ENCODE measurements at regions not wholly inside any gene's neighbourhood (a gene's known extent, or its start where the extent isn't known, plus 50 kb on each side); places are given as distances from the start of the nearest gene placed in this dataset.
"Not testable (repeated sequence)": the region's sequence is repeated elsewhere in the genome, so short reads cannot be mapped to it uniquely, and the experiment has no call there.

GRCh38 chr4:183374950-183375555, 52.8 kb upstream of the CLDN24 start:
- WGBS (ENCODE audit: extremely low coverage, insufficient coverage, low lambda C conversion rate) = no CpG with 5 or more reads among the region's 5 CpGs
- H3K27me3 ChIP-seq (ENCODE audit: insufficient read depth, low read length, poor library complexity) = no peaks in the 10 kb centered on the region
- no peak overlapping the region for H2AK5ac ChIP-seq (ENCODE audit: low read length)
- H3K4me1 ChIP-seq (ENCODE audit: control insufficient read depth, low read depth, low read length) = no peaks in the 10 kb centered on the region
- no peak overlapping the region for H3K4me3 ChIP-seq (ENCODE audit: low read length)
- DNase-seq = no peak
- H2BK120ac ChIP-seq (ENCODE audit: low read depth, low read length) = no peak overlapping the region
- H4K5ac ChIP-seq (ENCODE audit: low read length) = no peak overlapping the region
- H4K8ac ChIP-seq (ENCODE audit: low read depth, low read length) = no peak overlapping the region
- H2BK15ac ChIP-seq (replicated peaks; ENCODE audit: low read depth) = no peak overlapping the region
- H3K27ac ChIP-seq (ENCODE audit: low read depth, low read length) = no peak overlapping the region
- no peak overlapping the region for H2BK5ac ChIP-seq (ENCODE audit: low read length)
- no peak overlapping the region for H3K18ac ChIP-seq (ENCODE audit: low read length)
- H3K9ac ChIP-seq (ENCODE audit: low read length) = no peak overlapping the region
- H3K56ac ChIP-seq (ENCODE audit: low read length) = no peak overlapping the region
- no peaks in the 10 kb centered on the region for H3K79me2 ChIP-seq (ENCODE audit: control insufficient read depth, insufficient read depth, low read length)
- no peak overlapping the region for H3K4ac ChIP-seq (ENCODE audit: low read depth, low read length)
- no peaks in the 10 kb centered on the region for H3K79me1 ChIP-seq (ENCODE audit: low read length)
- H3K36me3 ChIP-seq (ENCODE audit: control insufficient read depth, insufficient read depth, low read length) = no peaks in the 10 kb centered on the region
- H3K23ac ChIP-seq (ENCODE audit: low read length) = no peak overlapping the region
- H3K4me2 ChIP-seq (ENCODE audit: low read length) = no peak overlapping the region

- Histone ChIP-seq H2BK120ac (ENCODE audit: low read depth, low read length) (no peak overlapping the region), H3K4me3 (ENCODE audit: low read length) (no peak overlapping the region), H3K79me2 (ENCODE audit: control insufficient read depth, insufficient read depth, low read length) (no peaks in the 10 kb centered on the region), H2BK5ac (ENCODE audit: low read length) (no peak overlapping the region), H3K9ac (ENCODE audit: low read length) (no peak overlapping the region), H3K36me3 (ENCODE audit: control insufficient read depth, insufficient read depth, low read length) (no peaks in the 10 kb centered on the region), H3K56ac (ENCODE audit: low read length) (no peak overlapping the region), H4K5ac (ENCODE audit: low read length) (no peak overlapping the region), H3K4me1 (ENCODE audit: control insufficient read depth, low read depth, low read length) (no peaks in the 10 kb centered on the region), H2BK15ac (replicated peaks; ENCODE audit: low read depth) (no peak overlapping the region), H3K23ac (ENCODE audit: low read length) (no peak overlapping the region), H3K4ac (ENCODE audit: low read depth, low read length) (no peak overlapping the region), H3K27ac (ENCODE audit: low read depth, low read length) (no peak overlapping the region), H2AK5ac (ENCODE audit: low read length) (no peak overlapping the region), H4K8ac (ENCODE audit: low read depth, low read length) (no peak overlapping the region), H3K18ac (ENCODE audit: low read length) (no peak overlapping the region), H3K4me2 (ENCODE audit: low read length) (no peak overlapping the region), H3K27me3 (ENCODE audit: insufficient read depth, low read length, poor library complexity) (no peaks in the 10 kb centered on the region), H3K79me1 (ENCODE audit: low read length) (no peaks in the 10 kb centered on the region)
- WGBS (ENCODE audit: extremely low coverage, insufficient coverage, low lambda C conversion rate) = no CpG with 5 or more reads among the region's 21 CpGs
- no peak for DNase-seq
Observed at GRCh38 chr4:183376381-183376780, 54.2 kb upstream of the CLDN24 start.

- Histone ChIP-seq H2BK5ac (ENCODE audit: low read length) (no peak overlapping the region), H2AK5ac (ENCODE audit: low read length) (no peak overlapping the region), H3K4me3 (ENCODE audit: low read length) (no peak overlapping the region), H3K4me1 (ENCODE audit: control insufficient read depth, low read depth, low read length) (no peaks in the 10 kb centered on the region), H3K4me2 (ENCODE audit: low read length) (no peak overlapping the region), H3K9ac (ENCODE audit: low read length) (no peak overlapping the region), H3K36me3 (ENCODE audit: control insufficient read depth, insufficient read depth, low read length) (no peaks in the 10 kb centered on the region), H2BK120ac (ENCODE audit: low read depth, low read length) (no peak overlapping the region), H3K79me1 (ENCODE audit: low read length) (no peaks in the 10 kb centered on the region), H3K18ac (ENCODE audit: low read length) (no peak overlapping the region), H3K23ac (ENCODE audit: low read length) (no peak overlapping the region), H2BK15ac (replicated peaks; ENCODE audit: low read depth) (no peak overlapping the region), H4K5ac (ENCODE audit: low read length) (no peak overlapping the region), H3K79me2 (ENCODE audit: control insufficient read depth, insufficient read depth, low read length) (no peaks in the 10 kb centered on the region), H3K56ac (ENCODE audit: low read length) (no peak overlapping the region), H4K8ac (ENCODE audit: low read depth, low read length) (no peak overlapping the region), H3K4ac (ENCODE audit: low read depth, low read length) (no peak overlapping the region), H3K27ac (ENCODE audit: low read depth, low read length) (no peak overlapping the region), H3K27me3 (ENCODE audit: insufficient read depth, low read length, poor library complexity) (no peaks in the 10 kb centered on the region)
- DNase-seq = no peak
- WGBS (ENCODE audit: extremely low coverage, insufficient coverage, low lambda C conversion rate) = no CpG with 5 or more reads among the region's 5 CpGs
Observed at GRCh38 chr4:183377491-183377890, 55.3 kb upstream of the CLDN24 start.

- H4K8ac ChIP-seq (ENCODE audit: low read depth, low read length); H2BK5ac ChIP-seq (ENCODE audit: low read length); H3K79me1 ChIP-seq (ENCODE audit: low read length); H3K36me3 ChIP-seq (ENCODE audit: control insufficient read depth, insufficient read depth, low read length); H3K79me2 ChIP-seq (ENCODE audit: control insufficient read depth, insufficient read depth, low read length); H2AK5ac ChIP-seq (ENCODE audit: low read length); H3K9ac ChIP-seq (ENCODE audit: low read length); H4K5ac ChIP-seq (ENCODE audit: low read length); H3K4ac ChIP-seq (ENCODE audit: low read depth, low read length); H3K4me1 ChIP-seq (ENCODE audit: control insufficient read depth, low read depth, low read length); H3K27ac ChIP-seq (ENCODE audit: low read depth, low read length); H3K4me3 ChIP-seq (ENCODE audit: low read length); H2BK15ac ChIP-seq (replicated peaks; ENCODE audit: low read depth); H3K23ac ChIP-seq (ENCODE audit: low read length); DNase-seq; H2BK120ac ChIP-seq (ENCODE audit: low read depth, low read length); H3K27me3 ChIP-seq (ENCODE audit: insufficient read depth, low read length, poor library complexity); H3K4me2 ChIP-seq (ENCODE audit: low read length); H3K18ac ChIP-seq (ENCODE audit: low read length); H3K56ac ChIP-seq (ENCODE audit: low read length): not testable (repeated sequence)
- WGBS (ENCODE audit: extremely low coverage, insufficient coverage, low lambda C conversion rate) = no CpG with 5 or more reads among the region's 7 CpGs
Observed at GRCh38 chr4:183378347-183378746, 56.1 kb upstream of the CLDN24 start.

GRCh38 chr4:183380901-183381300, 58.7 kb upstream of the CLDN24 start:
- H3K4me1 ChIP-seq (ENCODE audit: control insufficient read depth, low read depth, low read length) = no peaks in the 10 kb centered on the region
- no peak overlapping the region for H3K4ac ChIP-seq (ENCODE audit: low read depth, low read length)
- H4K5ac ChIP-seq (ENCODE audit: low read length) = no peak overlapping the region
- no CpG with 5 or more reads among the region's 4 CpGs for WGBS (ENCODE audit: extremely low coverage, insufficient coverage, low lambda C conversion rate)
- H3K9ac ChIP-seq (ENCODE audit: low read length) = no peak overlapping the region
- H3K27me3 ChIP-seq (ENCODE audit: insufficient read depth, low read length, poor library complexity) = no peaks in the 10 kb centered on the region
- H2AK5ac ChIP-seq (ENCODE audit: low read length) = no peak overlapping the region
- H3K27ac ChIP-seq (ENCODE audit: low read depth, low read length) = no peak overlapping the region
- no peak overlapping the region for H2BK5ac ChIP-seq (ENCODE audit: low read length)
- H4K8ac ChIP-seq (ENCODE audit: low read depth, low read length) = no peak overlapping the region
- no peak for DNase-seq
- H3K36me3 ChIP-seq (ENCODE audit: control insufficient read depth, insufficient read depth, low read length) = no peaks in the 10 kb centered on the region
- H2BK15ac ChIP-seq (replicated peaks; ENCODE audit: low read depth) = no peak overlapping the region
- no peaks in the 10 kb centered on the region for H3K79me1 ChIP-seq (ENCODE audit: low read length)
- no peaks in the 10 kb centered on the region for H3K79me2 ChIP-seq (ENCODE audit: control insufficient read depth, insufficient read depth, low read length)
- no peak overlapping the region for H3K23ac ChIP-seq (ENCODE audit: low read length)
- no peak overlapping the region for H3K18ac ChIP-seq (ENCODE audit: low read length)
- H3K56ac ChIP-seq (ENCODE audit: low read length) = no peak overlapping the region
- no peak overlapping the region for H3K4me3 ChIP-seq (ENCODE audit: low read length)
- H3K4me2 ChIP-seq (ENCODE audit: low read length) = no peak overlapping the region
- no peak overlapping the region for H2BK120ac ChIP-seq (ENCODE audit: low read depth, low read length)

GRCh38 chr4:183383606-183384005, 60.8 kb upstream of the CDKN2AIP start:
- Histone ChIP-seq H3K36me3 (ENCODE audit: control insufficient read depth, insufficient read depth, low read length) (no peaks in the 10 kb centered on the region), H4K8ac (ENCODE audit: low read depth, low read length) (no peak overlapping the region), H3K4ac (ENCODE audit: low read depth, low read length) (no peak overlapping the region), H3K79me2 (ENCODE audit: control insufficient read depth, insufficient read depth, low read length) (no peaks in the 10 kb centered on the region), H3K9ac (ENCODE audit: low read length) (no peak overlapping the region), H3K79me1 (ENCODE audit: low read length) (no peaks in the 10 kb centered on the region), H2BK15ac (replicated peaks; ENCODE audit: low read depth) (no peak overlapping the region), H3K56ac (ENCODE audit: low read length) (no peak overlapping the region), H2AK5ac (ENCODE audit: low read length) (no peak overlapping the region), H2BK5ac (ENCODE audit: low read length) (no peak overlapping the region), H3K23ac (ENCODE audit: low read length) (no peak overlapping the region), H3K4me1 (ENCODE audit: control insufficient read depth, low read depth, low read length) (no peaks in the 10 kb centered on the region), H3K27me3 (ENCODE audit: insufficient read depth, low read length, poor library complexity) (no peaks in the 10 kb centered on the region), H3K18ac (ENCODE audit: low read length) (no peak overlapping the region), H3K4me2 (ENCODE audit: low read length) (no peak overlapping the region), H3K27ac (ENCODE audit: low read depth, low read length) (no peak overlapping the region), H4K5ac (ENCODE audit: low read length) (no peak overlapping the region), H3K4me3 (ENCODE audit: low read length) (no peak overlapping the region), H2BK120ac (ENCODE audit: low read depth, low read length) (no peak overlapping the region)
- no CpG with 5 or more reads among the region's 7 CpGs for WGBS (ENCODE audit: extremely low coverage, insufficient coverage, low lambda C conversion rate)
- DNase-seq = no peak
